ENCODE measurements at regions not wholly inside any gene's neighbourhood (a gene's known extent, or its start where the extent isn't known, plus 50 kb on each side); places are given as distances from the start of the nearest gene placed in this dataset.

- H3K9me3 Mint-ChIP-seq (ENCODE audit: unreplicated experiment) = no peaks in the 10 kb centered on the region
- no peak overlapping the region for H3K9ac ChIP-seq (ENCODE audit: low read length)
- H3K36me3 Mint-ChIP-seq (ENCODE audit: low read depth, unreplicated experiment) = no peaks in the 10 kb centered on the region
- no peaks in the 10 kb centered on the region for H3K9me3 ChIP-seq (ENCODE audit: insufficient read depth, low read depth, low read length)
- no peak overlapping the region for H2AFZ ChIP-seq (ENCODE audit: low read depth, low read length)
- H3K4me2 ChIP-seq (ENCODE audit: low read length) = no peak overlapping the region
- H4K20me1 ChIP-seq (ENCODE audit: insufficient read depth, low read length) = no peaks in the 10 kb centered on the region
- H3K27me3 ChIP-seq (ENCODE audit: insufficient read depth, low read length) = no peaks in the 10 kb centered on the region
- H3K36me3 ChIP-seq (ENCODE audit: insufficient read depth, low read length) = no peaks in the 10 kb centered on the region
- no peak for TF ChIP-seq EZH2 (IDR thresholded peaks at IDR 0.05; ENCODE audit: insufficient read depth, low read length)
- no peak for TF ChIP-seq CTCF (IDR thresholded peaks at IDR 0.05; ENCODE audit: insufficient read depth, low read depth, low read length)
- no peaks in the 10 kb centered on the region for H3K4me1 Mint-ChIP-seq (ENCODE audit: low read depth, unreplicated experiment)
- no peak overlapping the region for H3K4me3 ChIP-seq (ENCODE audit: insufficient read depth, low read depth, low read length)
- no peak overlapping the region for H3K27ac ChIP-seq (ENCODE audit: low read depth, low read length)
- H3K79me2 ChIP-seq (ENCODE audit: insufficient read depth, low read length) = no peaks in the 10 kb centered on the region
- no peak overlapping the region for H3K4me3 Mint-ChIP-seq (ENCODE audit: unreplicated experiment)
- no peaks in the 10 kb centered on the region for H3K27me3 Mint-ChIP-seq (ENCODE audit: low read depth, unreplicated experiment)
- DNase-seq (ENCODE audit: low read depth) (no peak), FAIRE-seq (no peak)
- peaks cover 3% of the 10 kb centered on the region for H3K4me1 ChIP-seq (ENCODE audit: insufficient read depth, low read length)
- H3K27ac Mint-ChIP-seq (ENCODE audit: unreplicated experiment) = no peak overlapping the region
These were observed 457.4 kb upstream of the MANEA start for GRCh38 chr6:95119927-95120326.

GRCh38 chr6:95120984-95121383 is 456.4 kb upstream of the MANEA start:
- H3K4me1 ChIP-seq (ENCODE audit: insufficient read depth, low read length) = peaks cover 3% of the 10 kb centered on the region
- H3K4me1 Mint-ChIP-seq (ENCODE audit: low read depth, unreplicated experiment) = no peaks in the 10 kb centered on the region

More at GRCh38 chr6:95120984-95121383, 456.4 kb upstream of the MANEA start:
- TF ChIP-seq EZH2 (IDR thresholded peaks at IDR 0.05; ENCODE audit: insufficient read depth, low read length) (no peak), CTCF (IDR thresholded peaks at IDR 0.05; ENCODE audit: insufficient read depth, low read depth, low read length) (no peak)
- Histone ChIP-seq H3K4me2 (ENCODE audit: low read length) (no peak overlapping the region), H4K20me1 (ENCODE audit: insufficient read depth, low read length) (no peaks in the 10 kb centered on the region), H3K79me2 (ENCODE audit: insufficient read depth, low read length) (no peaks in the 10 kb centered on the region), H3K27ac (ENCODE audit: low read depth, low read length) (no peak overlapping the region), H3K36me3 (ENCODE audit: insufficient read depth, low read length) (no peaks in the 10 kb centered on the region), H3K27me3 (ENCODE audit: insufficient read depth, low read length) (no peaks in the 10 kb centered on the region), H3K4me3 (ENCODE audit: insufficient read depth, low read depth, low read length) (no peak overlapping the region), H3K9ac (ENCODE audit: low read length) (no peak overlapping the region), H3K9me3 (ENCODE audit: insufficient read depth, low read depth, low read length) (no peaks in the 10 kb centered on the region), H2AFZ (ENCODE audit: low read depth, low read length) (no peak overlapping the region)
- no peak for DNase-seq (ENCODE audit: low read depth)
- H3K4me3 Mint-ChIP-seq (ENCODE audit: unreplicated experiment) = no peak overlapping the region
- FAIRE-seq = no peak
- H3K27ac Mint-ChIP-seq (ENCODE audit: unreplicated experiment) = no peak overlapping the region
- no peaks in the 10 kb centered on the region for H3K36me3 Mint-ChIP-seq (ENCODE audit: low read depth, unreplicated experiment)
- no peaks in the 10 kb centered on the region for H3K9me3 Mint-ChIP-seq (ENCODE audit: unreplicated experiment)
- H3K27me3 Mint-ChIP-seq (ENCODE audit: low read depth, unreplicated experiment) = no peaks in the 10 kb centered on the region

All from astrocyte (in vitro differentiated cells and primary cell).